GM10248 (cell line): ENCODE measurements at regions not wholly inside any gene's neighbourhood (a gene's known extent, or its start where the extent isn't known, plus 50 kb on each side); places are given as distances from the start of the nearest gene placed in this dataset.

ENCODE experiments used
- CTCF ChIA-PET: fragments of 300-600 bp; sonication (Branson Sonifier 250); formaldehyde crosslinking; extraction: SDS; loops from one replicate; lab custom pipeline; 2021; ENCODE audit warnings: antibody characterized with exemption; lab: Yijun Ruan, JAX
- POLR2A ChIA-PET: fragments of 350-650 bp; sonication (Branson Sonifier 250); formaldehyde crosslinking; extraction: SDS; loops from one replicate; lab custom pipeline; 2020; ENCODE audit warnings: antibody characterized with exemption; lab: Yijun Ruan, JAX
- DNase-seq: peaks from one replicate; pipeline ENCODE4 v3.0.0; 2012; ENCODE audit errors: extremely low spot score
- CTCF ChIP-seq: IDR thresholded peaks from 2 replicates; pipeline ENCODE4 v1.5.1; 2012; ENCODE audit warnings: mild to moderate bottlenecking, low read depth; ENCODE audit errors: extremely low read depth, missing control alignments, control extremely low read depth

- no peak for TF ChIP-seq CTCF
- DNase-seq: no peak
- ChIA-PET POLR2A (no interaction called here), CTCF (no interaction called here)
Observed at GRCh38 chr2:118479020-118479419, 368.4 kb downstream of the EN1 start.

DNA sequence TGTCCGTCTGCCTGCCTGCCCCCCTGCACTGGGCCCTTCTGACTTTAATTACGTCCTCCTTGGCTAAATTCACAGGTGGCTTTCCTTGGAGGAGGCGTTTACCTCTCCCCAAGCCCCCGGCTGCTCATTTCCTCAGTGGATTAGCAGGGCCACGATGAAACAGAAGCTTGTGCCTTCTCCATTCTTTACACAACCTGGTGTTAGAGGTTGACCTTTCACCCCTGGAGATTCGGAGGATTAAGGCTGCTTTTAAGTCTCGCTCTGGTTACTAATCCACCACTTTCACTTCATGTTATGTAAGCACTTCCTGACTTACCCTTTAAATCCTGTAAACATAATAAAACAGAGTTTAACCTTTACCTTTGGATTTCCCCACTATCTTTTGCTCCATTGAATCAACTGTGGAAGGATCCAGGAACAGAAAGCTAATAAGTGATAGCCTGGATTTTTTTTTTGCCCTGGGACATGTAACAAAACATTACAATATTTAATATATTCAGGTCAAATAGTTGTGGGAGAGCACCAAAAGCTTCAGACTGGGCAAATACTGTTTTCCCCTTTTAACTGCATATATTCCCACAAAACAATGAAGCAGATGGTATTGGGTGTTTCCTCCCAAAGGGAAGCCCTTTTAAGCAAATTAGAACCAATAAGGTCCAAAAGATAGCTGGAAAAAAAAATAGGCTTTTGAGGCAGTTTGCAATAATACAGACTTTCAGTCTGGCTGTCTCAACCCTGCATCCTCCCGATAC is 370.2 kb downstream of the EN1 start:
- no peak for TF ChIP-seq CTCF
- ChIA-PET CTCF (no interaction called here), POLR2A (interaction anchor here (0.7 kb wide), 1 partner anchor 66 kb away, joined by 3 read pairs; no protein-coding TSS in a partner anchor)
- DNase-seq: no peak

GRCh38 chr2:118475622-118476205 is 371.7 kb downstream of the EN1 start:
- TF ChIP-seq CTCF: no peak
- ChIA-PET POLR2A (no interaction called here), CTCF (no interaction called here)
- no peak for DNase-seq

DNA sequence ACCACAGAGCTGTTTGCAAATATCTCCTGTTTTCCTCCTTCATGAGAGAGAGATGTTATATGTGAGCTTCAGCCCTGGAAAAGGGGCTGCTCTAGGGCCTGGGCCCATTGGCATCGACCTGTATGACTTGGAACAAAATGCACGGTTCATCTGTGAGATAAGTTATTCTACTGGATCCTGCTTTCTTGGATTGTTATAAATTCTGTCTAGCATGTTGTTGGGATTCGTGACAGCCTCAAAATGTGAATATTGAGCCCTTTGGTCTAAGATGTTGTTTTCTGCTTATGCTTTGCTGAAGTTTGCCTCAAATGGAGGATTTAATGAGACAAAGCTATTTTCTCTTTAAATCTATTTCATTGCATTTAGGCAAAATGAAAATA is 372.9 kb downstream of the EN1 start:
- no peak for DNase-seq
- ChIA-PET POLR2A (no interaction called here), CTCF (no interaction called here)
- TF ChIP-seq CTCF: no peak

- DNase-seq: no peak
- ChIA-PET CTCF (no interaction called here), POLR2A (no interaction called here)
- TF ChIP-seq CTCF: no peak
Observed at GRCh38 chr2:118473846-118474540, 373.5 kb downstream of the EN1 start.

DNA sequence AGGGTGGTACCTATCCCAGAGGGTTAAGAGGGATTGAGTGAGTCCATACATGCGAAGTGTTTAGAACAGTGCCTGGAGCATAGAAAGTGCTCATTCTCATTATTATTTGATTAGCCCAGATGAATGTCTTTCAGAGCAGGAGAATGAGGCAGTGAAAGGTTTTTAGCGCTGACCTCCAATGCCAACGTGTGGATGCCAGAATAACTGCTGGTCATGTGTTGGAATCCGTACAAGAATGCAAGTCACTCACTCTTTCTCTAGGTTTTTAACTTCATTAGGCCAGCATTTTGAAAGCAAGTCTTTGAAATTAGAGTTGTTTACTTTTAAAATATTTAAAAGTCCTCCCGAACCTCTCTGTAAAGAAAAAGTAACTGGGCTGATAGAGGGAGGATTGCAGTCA is 374.2 kb downstream of the EN1 start:
- ChIA-PET POLR2A (no interaction called here), CTCF (no interaction called here)
- no peak for DNase-seq
- no peak for TF ChIP-seq CTCF
